DLD1 (cell line): ENCODE measurements at regions not wholly inside any gene's neighbourhood (a gene's known extent, or its start where the extent isn't known, plus 50 kb on each side); places are given as distances from the start of the nearest gene placed in this dataset.
"Not testable (repeated sequence)": the region's sequence is repeated elsewhere in the genome, so short reads cannot be mapped to it uniquely, and the experiment has no call there.

Source experiments
- in situ Hi-C: cut with HindIII; loops from 2 replicates; pipeline ENCODE4 v1.10.0; 2017; ENCODE audit warnings: low sequenced_read_pairs

- in situ Hi-C loops: no loop called here
These were observed 573.3 kb upstream of the RORB start for GRCh38 chr9:73923796-73924195.

GRCh38 chr9:73951147-73951546 is 546.0 kb upstream of the RORB start:
- in situ Hi-C loops: no loop called here

- in situ Hi-C loops: no loop called here
These were observed 534.3 kb upstream of the RORB start for GRCh38 chr9:73962792-73963191.

- in situ Hi-C loops: no loop called here
These were observed 527.2 kb upstream of the RORB start for GRCh38 chr9:73969936-73970335.

GRCh38 chr9:73976424-73976823 is 520.7 kb upstream of the RORB start:
- in situ Hi-C loops: not testable (repeated sequence)

- in situ Hi-C loops: no loop called here
These were observed 517.3 kb upstream of the RORB start for GRCh38 chr9:73979894-73980264.

GRCh38 chr9:73980754-73981153 is 516.4 kb upstream of the RORB start:
- in situ Hi-C loops: no loop called here

GRCh38 chr9:73981405-73981804 is 515.7 kb upstream of the RORB start:
- in situ Hi-C loops: no loop called here

- in situ Hi-C loops: no loop called here
These were observed 501.3 kb upstream of the RORB start for GRCh38 chr9:73995836-73996235.

GRCh38 chr9:73996844-73997243 is 500.3 kb upstream of the RORB start:
- in situ Hi-C loops: no loop called here

GRCh38 chr9:74001382-74001781 is 495.8 kb upstream of the RORB start:
- in situ Hi-C loops: no loop called here

- in situ Hi-C loops: no loop called here
These were observed 490.2 kb upstream of the RORB start for GRCh38 chr9:74006935-74007334.

- in situ Hi-C loops: no loop called here
These were observed 489.3 kb upstream of the RORB start for GRCh38 chr9:74007833-74008232.

GRCh38 chr9:74016004-74016403 is 481.1 kb upstream of the RORB start:
- in situ Hi-C loops: no loop called here

GRCh38 chr9:74025402-74025925 is 471.7 kb upstream of the RORB start:
- in situ Hi-C loops: no loop called here

GRCh38 chr9:74032421-74032820 is 464.7 kb upstream of the RORB start:
- in situ Hi-C loops: no loop called here

- in situ Hi-C loops: no loop called here
These were observed 461.3 kb upstream of the RORB start for GRCh38 chr9:74035786-74036185.

GRCh38 chr9:74036549-74037231 is 460.4 kb upstream of the RORB start:
- in situ Hi-C loops: no loop called here

- in situ Hi-C loops: no loop called here
These were observed 459.9 kb upstream of the RORB start for GRCh38 chr9:74037274-74037673.

- in situ Hi-C loops: no loop called here
These were observed 455.5 kb upstream of the RORB start for GRCh38 chr9:74041588-74041987.

GRCh38 chr9:74044844-74045243 is 452.3 kb upstream of the RORB start:
- in situ Hi-C loops: no loop called here

- in situ Hi-C loops: no loop called here
These were observed 441.1 kb upstream of the RORB start for GRCh38 chr9:74056023-74056422.

GRCh38 chr9:74057051-74057450 is 440.1 kb upstream of the RORB start:
- in situ Hi-C loops: not testable (repeated sequence)
